RKO (cell line): ENCODE measurements at regions not wholly inside any gene's neighbourhood (a gene's known extent, or its start where the extent isn't known, plus 50 kb on each side); places are given as distances from the start of the nearest gene placed in this dataset.
A peak's percentile ranks its signal among the peaks of the same experiment; 100 is the strongest.
"Not testable (repeated sequence)": the region's sequence is repeated elsewhere in the genome, so short reads cannot be mapped to it uniquely, and the experiment has no call there.

Source experiments
- DNase-seq: peaks from one replicate; pipeline ENCODE4 v3.0.0-alpha.2; 2016; ENCODE audit warnings: low spot score

DNA sequence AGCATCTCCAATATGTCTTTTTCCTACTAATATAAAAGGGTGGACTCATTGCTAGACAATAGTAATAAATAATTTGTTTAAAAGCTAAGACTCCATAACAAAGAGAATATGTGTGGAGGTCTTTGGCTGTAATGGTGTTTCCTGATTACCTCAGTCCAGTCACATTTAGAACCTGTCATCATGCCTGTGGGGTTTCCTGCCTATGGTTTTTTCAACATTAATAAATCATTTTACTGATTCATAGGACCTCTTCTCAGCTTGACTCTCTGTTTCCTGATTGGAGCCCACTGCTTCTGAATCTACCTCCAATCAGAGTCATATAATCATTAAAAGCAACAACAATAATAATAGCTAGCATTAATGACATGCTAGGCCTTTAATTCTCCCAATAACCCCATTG, 52.4 kb upstream of the GNAI1 start:
- no peak for DNase-seq

DNA sequence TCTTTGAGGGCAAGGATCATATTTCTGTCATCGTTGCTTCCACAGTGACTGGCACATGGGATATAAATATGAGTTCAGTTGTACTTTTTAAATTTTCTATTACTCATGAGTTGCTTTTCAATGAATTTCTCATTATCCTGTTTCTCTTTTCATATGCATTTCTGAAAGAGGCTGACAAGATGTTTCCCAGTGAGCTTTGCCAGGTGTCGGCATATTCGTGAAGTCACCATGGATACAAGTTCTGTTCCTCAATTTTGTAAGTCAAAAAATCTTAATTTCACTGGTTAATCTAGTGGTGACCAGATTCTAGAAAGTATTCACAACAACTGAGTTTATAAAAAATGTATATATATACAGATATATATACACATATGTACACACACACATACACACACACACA, 55.7 kb upstream of the GNAI1 start:
- no peak for DNase-seq

DNA sequence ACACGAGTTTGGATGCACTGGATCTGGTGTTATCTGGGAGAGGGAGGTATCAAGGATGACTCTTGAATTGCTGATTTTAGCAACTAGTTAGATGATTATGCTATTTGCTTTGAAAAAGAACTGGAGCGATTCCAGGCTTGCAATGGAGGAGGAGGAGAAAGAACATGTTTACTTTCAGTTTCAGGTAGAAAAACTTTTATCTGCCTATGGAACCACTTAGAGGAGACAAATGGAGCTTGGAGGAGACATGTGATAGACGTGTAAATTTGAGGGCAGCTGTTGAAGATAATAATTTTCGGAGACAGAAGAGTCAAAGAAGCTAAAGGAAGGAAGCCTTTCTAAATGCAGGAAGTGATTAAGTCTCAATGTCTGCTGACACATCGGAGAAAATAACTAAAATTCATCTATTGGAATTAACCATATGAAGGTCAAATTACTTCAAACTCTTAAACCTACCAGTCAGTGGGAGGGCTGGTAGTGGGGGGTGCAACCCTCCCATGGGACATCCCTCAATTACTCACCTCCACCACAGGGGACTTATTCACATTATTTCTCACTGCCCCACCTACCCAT, 56.4 kb upstream of the GNAI1 start:
- peak; percentile 25 for DNase-seq

DNA sequence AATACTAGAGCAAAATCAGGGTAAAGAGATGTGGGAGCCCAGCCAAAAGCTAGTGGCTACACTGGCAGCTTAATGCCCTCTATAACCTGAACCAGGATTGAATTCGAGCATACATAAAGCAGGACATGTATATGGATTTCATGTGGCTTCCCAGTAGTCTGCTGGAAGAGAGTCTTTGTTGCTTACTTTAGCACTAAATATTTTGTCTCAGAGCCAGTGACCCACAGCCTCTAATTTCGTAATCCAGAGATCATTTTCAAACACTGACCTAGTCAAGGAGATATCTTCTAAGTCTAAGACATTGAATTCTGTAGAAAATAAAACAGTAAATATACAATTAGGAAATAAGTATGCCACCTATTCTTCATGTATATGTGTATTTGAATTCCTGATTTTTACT, 64.2 kb upstream of the GNAI1 start:
- DNase-seq, result no peak

DNA sequence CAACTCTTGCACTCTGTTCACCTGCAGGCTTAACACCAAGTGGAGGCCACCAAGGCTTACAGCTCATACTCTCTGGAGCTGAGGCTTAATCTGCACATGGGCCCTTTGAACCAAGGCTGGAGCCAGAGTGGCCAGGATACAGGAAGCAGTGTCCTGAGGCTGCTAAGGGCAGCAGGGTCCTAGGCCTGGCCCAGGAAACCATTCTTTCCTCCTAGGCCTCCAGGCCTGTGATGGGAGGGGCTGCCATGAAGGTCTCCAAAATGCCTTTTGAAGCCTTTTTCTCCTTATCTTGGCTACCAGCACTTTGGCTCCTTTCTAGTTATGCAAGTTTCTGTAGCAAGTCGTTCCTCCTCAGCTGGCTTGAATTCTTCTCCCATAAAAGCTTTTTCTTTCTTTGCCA, 68.0 kb upstream of the GNAI1 start:
- no peak for DNase-seq

DNA sequence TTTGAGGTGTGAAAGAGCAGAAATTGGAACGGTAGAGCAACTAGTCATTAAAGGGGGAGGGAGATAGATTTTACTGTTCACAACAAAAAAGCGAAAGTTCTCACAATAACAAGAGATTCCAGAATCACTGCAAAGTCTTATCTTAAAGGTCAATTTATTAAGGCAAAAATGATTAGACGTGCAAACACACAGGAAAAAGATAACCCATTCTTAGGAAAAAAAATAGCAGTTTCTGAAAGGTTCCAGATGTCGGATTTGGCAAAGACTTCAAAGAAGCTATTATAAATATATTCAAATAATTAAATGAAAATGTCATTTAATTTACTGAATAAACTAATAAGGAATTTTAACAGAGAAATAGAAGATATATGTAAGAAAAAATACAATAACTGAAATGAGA, 70.8 kb upstream of the GNAI1 start:
- no peak for DNase-seq

DNA sequence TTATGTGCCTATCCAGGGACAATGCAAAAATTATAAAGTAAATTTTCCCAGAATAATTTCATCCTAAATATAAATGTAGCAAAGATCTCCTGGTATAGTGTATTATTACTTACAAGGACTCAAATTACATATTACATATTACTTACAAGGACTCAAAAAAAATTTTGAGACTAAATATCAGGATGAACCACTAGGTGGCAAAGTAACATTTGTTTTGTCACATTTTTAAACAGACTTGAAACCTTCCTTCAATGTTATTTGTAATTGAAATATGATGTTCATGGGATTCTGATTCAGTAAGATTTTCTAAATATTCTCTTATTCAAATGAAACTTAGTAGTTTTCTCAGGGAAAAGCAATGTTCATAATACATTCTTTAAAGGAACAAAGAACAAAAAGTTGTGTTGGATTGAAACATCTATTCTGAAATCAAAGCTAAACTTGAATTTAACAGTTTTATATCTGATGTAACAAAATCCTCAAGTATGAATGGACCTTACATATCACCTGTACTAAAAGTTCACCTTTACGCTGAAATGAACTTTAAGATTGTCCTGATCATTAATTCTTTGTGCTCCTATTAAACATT, 74.3 kb upstream of the GNAI1 start:
- peak; percentile 73 for DNase-seq

DNA sequence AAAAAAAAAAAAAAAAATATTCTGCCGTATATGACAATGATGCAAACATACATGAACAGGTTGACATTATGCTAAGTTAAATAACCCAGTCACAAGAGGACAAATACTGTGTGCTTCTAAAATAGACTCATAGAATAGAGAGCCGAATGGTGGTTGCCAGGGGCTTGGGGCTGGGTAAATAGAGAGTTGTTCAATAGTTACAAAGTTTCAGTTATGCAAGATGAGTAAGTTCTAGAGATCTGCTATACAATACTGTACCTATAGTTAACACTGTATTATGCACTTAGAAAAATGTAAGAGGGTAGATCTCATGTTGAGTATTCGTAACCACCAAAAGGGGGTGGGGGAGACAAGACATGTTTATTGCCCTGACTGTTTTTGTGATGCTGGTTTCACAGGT, 77.1 kb upstream of the GNAI1 start:
- DNase-seq, result no peak

DNA sequence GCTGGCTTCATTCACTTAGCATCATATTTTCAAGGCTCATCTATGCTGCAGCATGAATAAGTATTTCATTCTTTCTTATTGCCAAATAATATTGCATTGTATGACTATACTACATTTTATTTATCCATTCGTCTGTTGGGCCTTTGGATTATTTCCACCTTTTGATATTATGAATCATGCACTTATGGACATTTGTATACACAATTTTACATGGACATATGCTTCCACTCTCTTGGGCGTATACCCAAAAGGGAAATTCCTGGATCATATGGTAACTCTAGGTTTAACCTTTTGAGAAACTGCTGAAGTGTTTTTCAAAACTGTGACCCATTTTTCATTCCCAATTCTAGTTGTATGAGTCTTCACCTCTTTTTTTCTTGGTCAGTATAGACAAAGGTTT, 80.3 kb upstream of the GNAI1 start:
- DNase-seq, result no peak

DNA sequence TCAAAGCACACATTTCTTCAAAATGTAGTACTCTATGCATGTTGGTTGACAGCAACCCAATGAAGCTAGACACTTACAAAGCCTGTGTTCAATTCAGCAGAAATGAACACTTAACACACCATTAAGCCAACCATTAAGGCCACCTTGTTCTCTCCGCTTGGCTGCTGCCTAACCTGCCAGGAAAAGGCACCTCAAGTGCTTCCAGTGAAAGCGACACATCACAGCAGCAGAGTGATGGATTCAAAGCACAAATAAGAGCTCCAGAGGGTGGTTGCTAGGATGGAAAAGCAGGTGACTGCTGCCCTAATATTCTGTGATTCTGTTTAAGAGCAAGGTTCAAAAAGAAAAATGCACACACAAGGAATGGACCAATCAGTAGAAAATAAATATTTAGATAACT, 81.5 kb upstream of the GNAI1 start:
- DNase-seq, result no peak

DNA sequence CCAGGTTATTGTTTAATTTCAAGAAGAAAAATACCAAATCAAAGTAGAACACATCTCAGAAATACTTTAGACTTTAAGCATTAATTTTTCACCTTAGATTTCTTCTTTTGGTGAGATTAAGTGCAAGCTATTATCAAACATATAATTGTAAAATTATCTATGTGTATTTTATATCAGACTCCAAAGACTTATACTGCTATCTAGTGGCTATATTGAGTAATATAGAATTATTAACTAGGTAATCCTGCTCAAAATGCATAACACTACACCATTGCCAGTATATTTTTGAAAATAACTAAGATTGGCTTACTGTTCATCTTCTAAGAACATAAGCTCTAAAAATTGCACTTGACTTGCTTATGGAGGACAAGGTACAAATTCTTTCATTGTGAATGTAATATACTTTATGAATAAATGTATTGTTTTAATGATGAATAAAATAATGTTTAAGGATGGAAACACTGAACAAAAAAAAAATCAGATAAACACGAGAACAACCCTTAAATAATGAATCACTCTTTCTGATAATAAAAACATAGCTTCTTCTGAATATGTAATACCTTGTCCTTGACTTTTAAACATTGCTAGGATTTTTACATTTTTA, 86.7 kb upstream of the GNAI1 start:
- peak; percentile 37 for DNase-seq

DNA sequence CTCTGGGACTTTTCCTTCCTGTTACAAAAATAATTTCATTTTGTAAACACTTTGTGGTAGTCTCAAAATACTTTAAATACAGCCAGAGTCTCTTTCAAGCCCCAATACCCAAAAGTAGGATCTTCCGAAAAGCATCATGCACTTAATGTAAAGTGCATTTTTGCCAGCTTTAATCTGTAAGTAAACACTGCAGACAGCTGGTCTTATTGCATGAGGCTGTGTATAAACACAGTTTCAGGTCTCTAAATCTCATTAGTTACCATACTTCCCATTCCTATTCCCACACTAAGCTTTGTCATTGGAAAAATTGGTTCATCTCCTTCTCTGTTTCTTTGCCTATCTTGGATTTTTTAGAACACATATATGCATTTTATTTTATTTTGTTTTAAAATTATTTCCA, 87.6 kb upstream of the GNAI1 start:
- no peak for DNase-seq

DNA sequence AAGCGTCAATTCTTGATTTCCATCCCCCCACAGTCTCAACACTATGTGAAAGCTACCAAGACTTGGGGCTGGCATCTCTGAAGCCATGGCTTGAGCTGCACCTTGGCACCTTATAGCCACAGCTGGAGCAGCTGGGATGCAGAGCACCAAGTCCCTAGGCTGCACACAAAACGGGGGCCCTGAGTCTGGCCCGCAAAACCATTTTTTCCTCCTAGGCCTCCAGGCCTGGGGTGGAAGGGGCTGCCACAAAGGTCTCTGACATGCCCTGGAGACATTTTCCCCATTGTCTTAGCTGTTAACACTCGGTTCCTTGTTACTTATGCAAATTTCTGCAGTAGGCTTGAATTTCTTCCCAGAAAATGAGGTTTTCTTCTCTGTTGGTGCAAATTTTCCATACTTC, 89.8 kb upstream of the GNAI1 start:
- DNase-seq, result no peak

DNA sequence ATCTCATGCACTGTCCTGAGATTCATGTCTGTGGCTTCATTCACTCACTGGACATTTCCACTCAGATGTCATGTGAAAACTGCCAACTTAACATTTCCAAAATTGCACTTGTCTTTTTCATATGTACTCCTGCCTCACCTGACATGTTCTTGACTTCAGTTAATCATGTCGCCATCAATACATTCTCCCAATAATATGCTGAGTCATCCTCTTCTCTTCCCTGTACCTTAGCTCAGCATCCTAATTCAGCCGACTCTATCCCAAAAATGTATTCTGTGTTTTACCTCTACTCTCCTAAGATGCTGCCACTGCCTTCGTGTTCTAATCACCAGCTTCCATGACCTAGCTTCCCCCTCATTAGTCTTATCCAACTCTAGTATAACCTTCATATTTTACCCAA, 93.9 kb upstream of the GNAI1 start:
- DNase-seq, result no peak

DNA sequence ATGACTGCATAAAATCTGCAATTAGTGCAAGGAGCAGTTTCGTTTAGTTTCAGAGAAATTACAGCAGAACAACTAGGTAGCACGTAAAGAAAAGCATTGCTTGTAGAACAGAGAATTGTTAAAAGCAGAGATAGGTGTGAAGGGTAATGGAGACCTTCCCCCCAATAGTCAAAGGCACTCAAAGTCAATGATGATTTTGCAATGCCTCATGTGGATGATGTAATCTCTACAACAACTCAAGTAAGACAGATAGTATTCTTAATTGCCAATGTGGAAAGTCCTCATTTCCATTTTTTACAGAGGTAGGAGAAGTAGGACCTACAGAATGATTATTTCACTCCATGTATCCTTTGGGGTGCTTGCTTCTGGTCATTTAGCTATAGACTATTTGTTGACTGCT, 94.3 kb upstream of the GNAI1 start:
- DNase-seq, result no peak

DNA sequence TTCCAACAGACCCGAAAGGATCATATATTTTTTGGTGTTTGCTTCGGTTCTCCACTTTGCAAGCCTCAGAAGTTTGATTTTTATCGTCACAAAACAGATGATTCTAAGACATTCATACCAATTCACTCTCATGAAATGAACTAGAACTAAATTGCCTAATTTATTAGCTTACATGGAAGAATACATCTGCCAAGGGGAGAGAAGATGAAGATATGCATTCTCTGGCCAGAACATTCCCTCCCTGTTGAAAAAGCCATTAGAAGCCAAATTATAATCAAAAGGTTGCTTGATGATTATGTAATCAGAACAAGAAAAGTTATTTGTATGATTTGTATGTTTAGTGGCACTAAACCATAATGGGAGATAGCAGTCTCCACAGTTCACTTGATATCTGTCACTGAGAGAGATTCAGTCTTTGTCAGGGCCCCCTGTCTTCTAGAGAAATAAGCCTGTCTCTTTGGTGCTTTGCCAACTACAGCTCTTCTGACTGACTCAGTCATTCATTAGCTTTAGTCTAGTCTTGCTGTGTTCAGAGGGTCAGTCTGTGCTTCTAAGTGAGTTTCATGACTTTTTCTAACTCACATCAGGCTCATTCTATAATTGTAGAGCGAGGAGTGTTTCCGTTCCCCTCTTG, 95.3 kb upstream of the GNAI1 start:
- no peak for DNase-seq

DNA sequence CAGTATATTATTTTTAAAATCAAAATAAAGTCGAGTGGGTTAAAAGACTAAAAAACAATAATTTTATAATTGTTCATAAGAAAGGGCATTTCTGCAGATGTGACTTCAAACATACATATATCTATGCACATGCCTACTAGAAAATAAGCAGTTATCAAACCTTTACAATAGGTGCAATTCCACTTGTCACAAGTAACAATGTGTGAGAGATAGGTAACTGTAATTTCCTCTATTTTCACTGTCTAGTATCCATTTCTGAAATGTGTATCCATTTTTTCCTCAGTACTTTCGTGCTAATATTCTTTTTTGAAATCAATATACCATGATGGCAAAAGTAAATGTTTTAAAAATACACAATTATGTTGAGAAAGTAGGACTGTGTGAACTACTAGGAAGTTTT, 96.9 kb upstream of the GNAI1 start:
- no peak for DNase-seq

DNA sequence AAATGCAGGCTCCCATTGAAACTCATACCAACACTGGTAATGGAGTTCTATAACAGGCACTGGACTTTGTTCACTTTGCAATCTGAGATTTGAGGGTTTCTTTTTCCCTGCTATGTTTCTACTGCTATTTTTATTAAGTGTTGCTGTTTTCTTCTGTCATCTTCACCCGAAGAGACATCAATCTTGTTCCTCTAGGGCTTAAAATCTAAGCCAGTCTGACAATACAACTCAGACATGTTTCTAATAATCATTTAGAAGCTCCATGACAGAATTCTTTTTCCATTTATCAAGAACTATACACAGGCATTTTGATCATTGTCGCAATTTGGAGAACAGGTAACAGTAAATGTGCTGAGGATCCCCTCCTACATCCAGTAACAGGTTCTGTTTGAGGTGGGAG, 98.5 kb upstream of the GNAI1 start:
- no peak for DNase-seq

DNA sequence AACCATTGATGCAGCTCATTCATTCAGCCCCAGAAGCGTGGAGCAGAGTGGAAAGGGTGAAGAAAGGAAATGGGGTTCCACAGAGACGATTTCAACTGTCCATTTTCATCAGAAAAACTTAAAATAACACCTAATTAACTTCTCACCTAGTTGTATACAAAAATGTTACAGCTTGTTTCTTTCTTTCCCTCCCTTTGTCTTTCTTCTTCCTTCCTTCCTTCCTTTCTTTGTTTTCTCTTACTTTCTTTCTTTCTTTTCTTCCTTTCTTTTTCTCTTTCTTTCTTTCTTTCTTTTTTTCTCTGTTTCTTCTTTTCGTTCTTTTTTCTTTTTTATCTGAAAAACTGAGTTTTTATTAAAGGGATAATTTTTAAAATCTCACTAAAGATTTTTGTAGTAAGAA, 105.9 kb upstream of the GNAI1 start:
- no peak for DNase-seq

DNA sequence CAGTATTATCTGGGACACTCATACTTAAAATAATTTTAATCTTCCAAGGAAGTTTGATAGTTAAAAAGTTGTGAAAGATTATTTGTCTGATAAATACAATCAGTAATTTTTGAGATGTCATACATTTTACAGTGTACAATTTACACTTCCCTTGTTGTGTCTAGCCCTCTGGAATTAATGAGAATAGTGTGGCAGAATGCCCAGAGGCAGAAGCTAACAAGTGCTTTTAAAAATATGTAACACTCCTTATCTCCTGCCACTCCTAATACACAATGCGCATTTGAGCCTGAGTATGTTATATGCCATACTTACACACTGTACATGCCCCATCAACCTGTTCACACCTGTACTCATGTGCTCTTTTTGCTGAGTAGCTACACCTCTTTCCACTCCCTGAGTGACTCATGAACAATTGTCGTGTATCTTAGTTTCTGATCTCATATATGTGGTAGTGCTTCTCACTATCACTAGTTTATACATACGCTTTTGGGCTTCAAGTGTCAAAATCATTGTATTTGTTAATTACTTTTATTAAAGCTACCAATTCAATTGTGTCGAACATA, 106.9 kb upstream of the GNAI1 start:
- DNase-seq, result no peak

DNA sequence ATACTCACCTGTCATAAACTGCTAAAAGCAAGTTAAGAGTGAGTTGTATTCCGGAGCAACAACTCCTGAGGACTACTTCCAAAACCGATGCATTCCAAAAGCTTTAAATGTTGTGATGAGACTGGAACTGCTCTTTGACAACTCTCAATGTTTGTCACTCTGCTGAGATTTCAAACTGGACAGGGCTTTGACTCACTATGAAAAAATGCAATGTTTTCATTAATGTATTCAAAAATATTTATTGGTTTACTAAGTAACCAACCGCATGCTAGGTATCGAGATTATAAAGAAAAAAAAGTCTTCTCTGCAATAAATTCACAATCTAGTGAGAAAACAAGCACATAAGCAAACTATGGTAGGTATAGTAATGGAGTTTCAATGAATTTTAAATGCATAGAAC, 107.9 kb upstream of the GNAI1 start:
- no peak for DNase-seq

DNA sequence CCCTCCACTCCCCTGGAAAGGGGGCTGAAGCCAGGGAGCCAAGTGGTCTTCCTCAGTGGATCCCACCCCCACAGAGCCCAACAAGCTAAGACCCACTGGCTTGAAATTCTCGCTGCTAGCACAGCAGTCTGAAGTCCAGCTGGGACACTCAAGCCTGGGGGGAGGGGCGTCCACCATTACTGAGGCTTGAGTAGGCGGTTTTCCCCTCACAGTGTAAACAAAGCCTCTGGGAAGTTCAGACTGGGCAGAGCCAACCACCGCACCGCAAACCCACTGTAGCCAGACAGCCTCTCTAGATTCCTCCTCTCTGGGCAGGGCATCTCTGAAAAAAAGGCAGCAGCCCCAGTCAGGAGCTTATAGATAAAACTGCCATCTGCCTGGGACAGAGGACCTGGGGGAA, 114.4 kb upstream of the GNAI1 start:
- DNase-seq, result not testable (repeated sequence)

DNA sequence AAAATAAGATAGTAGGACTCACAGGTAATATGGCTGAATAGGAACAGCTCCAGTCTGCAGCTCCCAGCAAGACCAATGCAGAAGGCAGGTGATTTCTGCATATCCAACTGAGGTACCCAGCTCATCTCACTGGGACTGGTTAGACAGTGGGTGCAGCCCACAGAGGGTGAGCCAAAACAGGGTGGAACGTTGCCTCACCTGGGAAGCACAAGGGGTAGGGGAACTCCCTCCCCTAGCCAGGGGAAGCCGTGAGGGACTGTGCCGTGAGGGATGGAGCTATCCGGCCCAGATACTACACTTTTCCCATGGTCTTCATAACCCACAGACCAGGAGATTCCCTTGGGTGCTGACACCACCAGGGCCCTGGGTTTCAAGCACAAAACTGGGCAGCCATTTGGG, 114.8 kb upstream of the GNAI1 start:
- DNase-seq, result not testable (repeated sequence)
